ENCODE measurements at regions not wholly inside any gene's neighbourhood (a gene's known extent, or its start where the extent isn't known, plus 50 kb on each side); places are given as distances from the start of the nearest gene placed in this dataset.

- Mint-ChIP-seq H3K27ac (no peak overlapping the region), H3K4me1 (no peaks in the 10 kb centered on the region), H3K27me3 (no peaks in the 10 kb centered on the region), H3K9me3 (ENCODE audit: insufficient read depth) (no peaks in the 10 kb centered on the region), H3K4me3 (no peak overlapping the region)
- 100% methylated on average over 3 of the region's 3 CpGs for WGBS (ENCODE audit: insufficient coverage)
- H3K4me3 ChIP-seq (ENCODE audit: control extremely low read depth in 1 of 5, extremely low read depth in 1 of 5, insufficient read depth in 1 of 5, low read depth in 2 of 5, low read length in 4 of 5): no peak overlapping the region
- H3K27ac ChIP-seq (ENCODE audit: low read length in 2 of 2): no peak overlapping the region
- H3K9me3 ChIP-seq (ENCODE audit: control extremely low read depth in 1 of 3, control insufficient read depth in 2 of 3, insufficient read depth in 1 of 3, low read length in 2 of 3): peaks cover 0 to 4% (median 0%) of the 10 kb centered on the region in 3 donors
- CTCF ChIA-PET: no interaction called here
- POLR2A ChIA-PET: no interaction called here
- H3K79me2 ChIP-seq (ENCODE audit: control insufficient read depth, insufficient read depth, low read length): no peaks in the 10 kb centered on the region
- H3K9ac ChIP-seq (ENCODE audit: low read length): no peak overlapping the region
- DNase-seq: no peak
- intact Hi-C loops (cut with micrococcal nuclease): no loop called here
- no peak for TF ChIP-seq CTCF (IDR thresholded peaks at IDR 0.05)
- H3K27me3 ChIP-seq (replicated peaks in 1 of 4; ENCODE audit: control extremely low read depth in 1 of 4, control insufficient read depth in 3 of 4, insufficient read depth in 4 of 4, low read length in 3 of 4): no peaks in the 10 kb centered on the region
- no peak overlapping the region for H2AFZ ChIP-seq (ENCODE audit: insufficient read depth, low read depth, low read length, poor library complexity, severe bottlenecking)
- H4K20me1 ChIP-seq (ENCODE audit: control insufficient read depth, insufficient read depth, low read length, poor library complexity, severe bottlenecking): no peaks in the 10 kb centered on the region
- no peaks in the 10 kb centered on the region for H3K36me3 ChIP-seq (replicated peaks in 1 of 2; ENCODE audit: control extremely low read depth in 1 of 2, control insufficient read depth in 1 of 2, extremely low read depth in 1 of 2, insufficient read depth in 2 of 2, low read length in 1 of 2)
- ATAC-seq (ENCODE audit: low read depth): no peak
- no peaks in the 10 kb centered on the region for H3K4me1 ChIP-seq (ENCODE audit: control insufficient read depth in 2 of 2, insufficient read depth in 2 of 2, low read length in 2 of 2)
- no peak overlapping the region for H3K4me2 ChIP-seq (replicated peaks; ENCODE audit: low read depth, low read length, poor library complexity, severe bottlenecking)
These were observed 1144.5 kb downstream of the FSCB start for GRCh38 chr14:43362586-43362985.

- no peaks in the 10 kb centered on the region for H3K36me3 ChIP-seq (replicated peaks in 1 of 2; ENCODE audit: control extremely low read depth in 1 of 2, control insufficient read depth in 1 of 2, extremely low read depth in 1 of 2, insufficient read depth in 2 of 2, low read length in 1 of 2)
- no peak overlapping the region for H3K9ac ChIP-seq (ENCODE audit: low read length)
- TF ChIP-seq EZH2 (IDR thresholded peaks at IDR 0.05; ENCODE audit: borderline replicate concordance, insufficient read depth, low read depth, low read length, poor library complexity, severe bottlenecking): no peak
- no peak for TF ChIP-seq CTCF (IDR thresholded peaks at IDR 0.05)
- no peak overlapping the region for H3K4me2 ChIP-seq (replicated peaks; ENCODE audit: low read depth, low read length, poor library complexity, severe bottlenecking)
- H3K4me1 ChIP-seq (ENCODE audit: control insufficient read depth in 2 of 2, insufficient read depth in 2 of 2, low read length in 2 of 2): no peaks in the 10 kb centered on the region
- no peak overlapping the region for H3K27ac ChIP-seq (ENCODE audit: low read length in 2 of 2)
- no peaks in the 10 kb centered on the region for H4K20me1 ChIP-seq (ENCODE audit: control insufficient read depth, insufficient read depth, low read length, poor library complexity, severe bottlenecking)
- Mint-ChIP-seq H3K4me1 (no peaks in the 10 kb centered on the region), H3K27me3 (no peaks in the 10 kb centered on the region), H3K9me3 (ENCODE audit: insufficient read depth) (no peaks in the 10 kb centered on the region), H3K4me3 (no peak overlapping the region), H3K27ac (no peak overlapping the region)
- DNase-seq (no peak), ATAC-seq (ENCODE audit: low read depth) (no peak)
- POLR2A ChIA-PET: no interaction called here
- H3K9me3 ChIP-seq (ENCODE audit: control extremely low read depth in 1 of 3, control insufficient read depth in 2 of 3, insufficient read depth in 1 of 3, low read length in 2 of 3): peaks cover 0 to 4% (median 0%) of the 10 kb centered on the region in 3 donors
- H3K79me2 ChIP-seq (ENCODE audit: control insufficient read depth, insufficient read depth, low read length): no peaks in the 10 kb centered on the region
- H2AFZ ChIP-seq (ENCODE audit: insufficient read depth, low read depth, low read length, poor library complexity, severe bottlenecking): no peak overlapping the region
- no peaks in the 10 kb centered on the region for H3K27me3 ChIP-seq (replicated peaks in 1 of 4; ENCODE audit: control extremely low read depth in 1 of 4, control insufficient read depth in 3 of 4, insufficient read depth in 4 of 4, low read length in 3 of 4)
- intact Hi-C loops (cut with micrococcal nuclease): no loop called here
- CTCF ChIA-PET: no interaction called here
- no peak overlapping the region for H3K4me3 ChIP-seq (ENCODE audit: control extremely low read depth in 1 of 5, extremely low read depth in 1 of 5, insufficient read depth in 1 of 5, low read depth in 2 of 5, low read length in 4 of 5)
These were observed 1145.3 kb downstream of the FSCB start for GRCh38 chr14:43361751-43362150.

Data from B cell (primary cell).